OCI-LY7 (cell line): ENCODE measurements at regions not wholly inside any gene's neighbourhood (a gene's known extent, or its start where the extent isn't known, plus 50 kb on each side); places are given as distances from the start of the nearest gene placed in this dataset.

Source experiments
- EZH2phosphoT487 ChIP-seq: fragments of 200-600 bp; sonication (generic); IDR thresholded peaks from 2 replicates; pipeline ENCODE4 v1.6.1; 2018; ENCODE audit warnings: low read depth, borderline replicate concordance, mild to moderate bottlenecking, mixed run types, antibody characterized with exemption, low read length, moderate library complexity, mixed read lengths
- TF ChIP-seq, protein P1 (sequence below): fragments of 200-600 bp; sonication (generic); conservative IDR thresholded peaks from 2 replicates; pipeline ENCODE4 v1.5.1; 2014; ENCODE audit warnings: mild to moderate bottlenecking, antibody characterized with exemption, low read length, moderate library complexity, mixed read lengths

DNA sequence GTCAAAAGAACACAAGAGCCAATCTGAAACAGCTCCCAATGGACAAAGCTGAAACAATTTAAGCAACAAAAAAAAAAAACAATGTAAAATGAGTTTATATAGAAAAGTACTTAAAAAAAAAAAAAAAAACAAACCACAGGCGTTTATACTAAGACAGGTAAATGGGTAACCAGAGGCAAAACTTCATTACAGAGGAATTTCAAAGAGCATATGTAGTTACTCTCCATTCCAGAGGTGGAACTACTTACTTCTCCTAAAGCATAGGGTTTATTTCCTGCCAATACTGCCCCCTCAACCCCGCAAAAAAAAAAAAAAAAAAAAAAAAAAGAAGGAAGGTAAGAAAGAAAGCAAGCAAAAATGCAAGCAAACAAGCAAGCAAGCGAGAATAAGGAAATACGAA is 132.9 kb downstream of the LIG4 start:
- TF ChIP-seq, protein P1, sequence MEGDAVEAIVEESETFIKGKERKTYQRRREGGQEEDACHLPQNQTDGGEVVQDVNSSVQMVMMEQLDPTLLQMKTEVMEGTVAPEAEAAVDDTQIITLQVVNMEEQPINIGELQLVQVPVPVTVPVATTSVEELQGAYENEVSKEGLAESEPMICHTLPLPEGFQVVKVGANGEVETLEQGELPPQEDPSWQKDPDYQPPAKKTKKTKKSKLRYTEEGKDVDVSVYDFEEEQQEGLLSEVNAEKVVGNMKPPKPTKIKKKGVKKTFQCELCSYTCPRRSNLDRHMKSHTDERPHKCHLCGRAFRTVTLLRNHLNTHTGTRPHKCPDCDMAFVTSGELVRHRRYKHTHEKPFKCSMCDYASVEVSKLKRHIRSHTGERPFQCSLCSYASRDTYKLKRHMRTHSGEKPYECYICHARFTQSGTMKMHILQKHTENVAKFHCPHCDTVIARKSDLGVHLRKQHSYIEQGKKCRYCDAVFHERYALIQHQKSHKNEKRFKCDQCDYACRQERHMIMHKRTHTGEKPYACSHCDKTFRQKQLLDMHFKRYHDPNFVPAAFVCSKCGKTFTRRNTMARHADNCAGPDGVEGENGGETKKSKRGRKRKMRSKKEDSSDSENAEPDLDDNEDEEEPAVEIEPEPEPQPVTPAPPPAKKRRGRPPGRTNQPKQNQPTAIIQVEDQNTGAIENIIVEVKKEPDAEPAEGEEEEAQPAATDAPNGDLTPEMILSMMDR = no peak
- TF ChIP-seq EZH2phosphoT487 = no peak
